Ascending aorta (tissue), 2 donors: ENCODE measurements at regions not wholly inside any gene's neighbourhood (a gene's known extent, or its start where the extent isn't known, plus 50 kb on each side); places are given as distances from the start of the nearest gene placed in this dataset.

Experiments
- DNase-seq, 2 donors: peaks; one replicate each; pipeline ENCODE4 v3.0.0-alpha.2; 2019; ENCODE audit warnings: low spot score in 2 of 2
- H3K27ac ChIP-seq, 2 donors: fragments of 200-600 bp; sonication (generic); one replicate each; pipeline ENCODE4 v1.5.1; 2016 to 2017; ENCODE audit warnings: mild to moderate bottlenecking in 1 of 2
- H3K27me3 ChIP-seq: fragments of 200-600 bp; sonication (generic); one replicate; pipeline ENCODE4 v1.5.1; 2017
- H3K36me3 ChIP-seq, 2 donors: fragments of 200-600 bp; sonication (generic); one replicate each; pipeline ENCODE4 v1.5.1; 2016
- H3K4me1 ChIP-seq, 2 donors: fragments of 200-600 bp; sonication (generic); one replicate each; pipeline ENCODE4 v1.5.1; 2016 to 2017; ENCODE audit warnings: mild to moderate bottlenecking in 1 of 2
- H3K4me3 ChIP-seq, 2 donors: fragments of 200-600 bp; sonication (generic); one replicate each; pipeline ENCODE4 v1.5.1; 2016 to 2017; ENCODE audit warnings: mild to moderate bottlenecking in 1 of 2
- H3K9me3 ChIP-seq, 2 donors: fragments of 200-600 bp; sonication (generic); one replicate each; pipeline ENCODE4 v1.5.1; 2016
- CTCF ChIP-seq, 3 experiments: fragments of 200-600 bp in 2 of 3; fragments of 450-650 bp in 1 of 3; sonication (generic) in 2 of 3; IDR thresholded peaks; one replicate each; pipeline ENCODE4 v1.5.1; 2016 to 2019; ENCODE audit warnings: antibody characterized with exemption in 3 of 3, mild to moderate bottlenecking in 1 of 3, moderate library complexity in 1 of 3
- intact Hi-C: fragments of 100-400 bp; cut with DNase I; formaldehyde crosslinking; loops from one replicate; pipeline ENCODE4 v1.15.1; 2023

- Histone ChIP-seq H3K4me1 (no peaks in the 10 kb centered on the region), H3K27me3 (no peaks in the 10 kb centered on the region), H3K27ac (no peak overlapping the region), H3K9me3 (peaks cover 0 to 6% of the 10 kb centered on the region in 2 donors), H3K36me3 (no peaks in the 10 kb centered on the region), H3K4me3 (no peak overlapping the region)
- DNase-seq = no peak
- intact Hi-C loops = no loop called here
- TF ChIP-seq CTCF (IDR thresholded peaks at IDR 0.05) = no peak
These were observed 225.7 kb downstream of the UTP18 start for GRCh38 chr17:51486091-51486490.

DNA sequence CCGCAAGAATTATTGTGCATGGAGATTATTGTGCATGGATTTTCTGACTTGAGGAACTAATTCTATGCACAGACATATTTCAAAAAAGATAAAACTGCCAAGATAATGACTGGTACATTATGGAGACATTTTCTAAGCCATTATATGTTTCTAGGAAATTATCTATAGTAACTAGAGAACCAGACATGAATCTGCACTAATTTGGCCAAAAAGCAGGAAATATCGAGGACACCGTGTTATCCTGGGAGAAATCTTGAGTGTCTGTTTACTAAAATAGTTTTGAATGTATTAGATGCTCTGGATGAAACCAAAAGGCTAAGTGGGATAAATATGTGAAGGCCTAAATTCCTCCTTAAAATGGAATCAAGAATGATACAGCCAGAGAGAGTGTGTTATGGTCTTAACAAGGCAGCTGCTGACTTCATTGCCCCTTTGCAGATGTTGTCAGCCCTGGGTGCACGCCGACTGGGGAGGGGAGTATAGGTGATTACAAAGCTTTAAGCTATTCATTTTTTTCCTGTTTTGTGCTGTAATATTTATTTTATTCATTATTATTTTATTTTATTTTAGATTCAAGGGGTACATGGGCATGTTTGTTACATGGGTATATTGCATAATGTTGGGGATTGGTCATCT is 226.7 kb downstream of the UTP18 start:
- TF ChIP-seq CTCF (IDR thresholded peaks at IDR 0.05) = no peak
- Histone ChIP-seq H3K27me3 (no peaks in the 10 kb centered on the region), H3K9me3 (peaks cover 0 to 2% of the 10 kb centered on the region in 2 donors), H3K4me1 (no peaks in the 10 kb centered on the region), H3K36me3 (no peaks in the 10 kb centered on the region), H3K27ac (no peak overlapping the region), H3K4me3 (no peak overlapping the region)
- intact Hi-C loops = no loop called here
- DNase-seq = no peak

DNA sequence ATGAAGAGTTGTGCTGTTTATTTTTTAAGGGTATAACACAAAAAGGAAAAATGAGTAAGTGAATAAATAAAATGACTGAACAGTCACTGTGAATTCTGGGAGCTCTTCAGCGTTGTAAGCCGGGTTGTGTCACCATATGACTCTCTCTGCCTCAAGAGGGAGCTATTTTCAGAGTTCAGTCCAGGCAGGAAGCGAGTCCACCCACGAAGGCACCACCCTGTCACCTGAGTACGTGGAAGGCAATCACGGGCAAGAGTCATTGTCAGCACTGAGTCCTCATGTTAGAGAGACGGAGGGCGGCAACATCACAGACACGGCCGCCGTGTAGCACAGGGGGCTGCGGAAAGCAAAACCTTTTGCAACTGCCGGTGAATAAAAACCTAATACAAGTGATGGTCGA is 227.6 kb downstream of the UTP18 start:
- no peak overlapping the region for H3K4me3 ChIP-seq
- intact Hi-C loops = no loop called here
- H3K36me3 ChIP-seq = no peaks in the 10 kb centered on the region
- no peaks in the 10 kb centered on the region for H3K27me3 ChIP-seq
- H3K9me3 ChIP-seq = no peaks in the 10 kb centered on the region
- no peaks in the 10 kb centered on the region for H3K4me1 ChIP-seq
- no peak for TF ChIP-seq CTCF (IDR thresholded peaks at IDR 0.05)
- H3K27ac ChIP-seq = no peak overlapping the region
- no peak for DNase-seq

- no peaks in the 10 kb centered on the region for H3K4me1 ChIP-seq
- no peaks in the 10 kb centered on the region for H3K9me3 ChIP-seq
- H3K27ac ChIP-seq = no peak overlapping the region
- H3K4me3 ChIP-seq = no peak overlapping the region
- intact Hi-C loops = no loop called here
- H3K27me3 ChIP-seq = no peaks in the 10 kb centered on the region
- DNase-seq = no peak
- TF ChIP-seq CTCF (IDR thresholded peaks at IDR 0.05) = no peak
- H3K36me3 ChIP-seq = no peaks in the 10 kb centered on the region
These were observed 231.1 kb downstream of the UTP18 start for GRCh38 chr17:51491416-51491815.

DNA sequence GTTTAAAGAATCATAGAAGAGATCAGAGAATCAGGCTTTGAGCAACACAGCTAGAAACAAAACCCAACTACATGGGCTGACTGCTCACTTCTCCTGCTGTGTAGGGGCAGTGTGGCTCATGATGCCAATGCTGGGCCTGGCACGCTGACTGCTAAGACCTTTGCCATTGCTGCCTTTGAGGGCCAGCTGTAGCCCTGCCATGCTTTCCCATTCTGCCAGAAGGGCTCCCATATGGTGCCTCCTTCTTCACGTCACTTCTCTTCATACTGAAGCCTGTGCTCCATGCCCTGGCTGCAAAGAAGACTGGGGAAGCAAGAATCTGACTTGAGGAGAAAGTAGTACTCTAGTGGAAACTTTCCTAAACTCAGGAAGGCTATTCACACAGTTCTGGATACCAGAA is 232.9 kb downstream of the UTP18 start:
- no peak for TF ChIP-seq CTCF (IDR thresholded peaks at IDR 0.05)
- Histone ChIP-seq H3K4me3 (no peak overlapping the region), H3K36me3 (no peaks in the 10 kb centered on the region), H3K27ac (no peak overlapping the region), H3K4me1 (no peaks in the 10 kb centered on the region), H3K27me3 (no peaks in the 10 kb centered on the region), H3K9me3 (no peaks in the 10 kb centered on the region)
- intact Hi-C loops = no loop called here
- no peak for DNase-seq

DNA sequence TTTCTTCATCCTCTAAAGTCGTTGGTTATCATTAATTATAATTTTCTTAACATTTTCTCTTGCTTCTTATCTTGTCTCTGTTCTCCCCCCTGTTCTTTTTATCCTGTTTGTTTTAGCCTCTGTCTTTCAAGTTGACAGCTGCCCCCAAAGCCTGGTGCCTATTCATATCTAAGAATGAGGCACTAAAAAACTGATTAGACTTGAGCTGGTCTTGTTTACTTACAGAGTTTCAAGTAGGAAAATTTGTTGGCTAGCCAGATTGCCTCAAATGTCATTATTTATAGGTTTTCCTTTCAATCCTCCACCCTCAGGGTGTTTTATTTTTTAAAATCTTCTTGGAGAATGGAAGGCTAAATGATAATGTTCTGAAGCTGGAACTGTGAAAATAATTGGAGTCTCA is 236.0 kb downstream of the UTP18 start:
- no peak for TF ChIP-seq CTCF (IDR thresholded peaks at IDR 0.05)
- intact Hi-C loops = no loop called here
- Histone ChIP-seq H3K4me3 (no peak overlapping the region), H3K4me1 (no peaks in the 10 kb centered on the region), H3K36me3 (no peaks in the 10 kb centered on the region), H3K27me3 (no peaks in the 10 kb centered on the region), H3K27ac (no peak overlapping the region), H3K9me3 (no peaks in the 10 kb centered on the region)
- no peak for DNase-seq
